GM23248 (cell line): ENCODE measurements at regions not wholly inside any gene's neighbourhood (a gene's known extent, or its start where the extent isn't known, plus 50 kb on each side); places are given as distances from the start of the nearest gene placed in this dataset.

Source experiments
- DNase-seq: peaks from one replicate; pipeline ENCODE4 v3.0.0-alpha.2; 2015
- H2AFZ ChIP-seq: fragments of 200-600 bp; sonication (generic); 2 replicates; pipeline ENCODE4 v1.6.1; 2016; ENCODE audit warnings: antibody characterized with exemption
- H3F3A ChIP-seq: fragments of 200-600 bp; sonication (generic); 2 replicates; pipeline ENCODE4 v1.6.1; 2016; ENCODE audit warnings: mild to moderate bottlenecking, antibody characterized with exemption, mixed run types; ENCODE audit not compliant: insufficient read depth
- H3K27ac ChIP-seq: fragments of 200-600 bp; sonication (generic); 2 replicates; pipeline ENCODE4 v1.5.1; 2016; ENCODE audit warnings: mild to moderate bottlenecking
- H3K27me3 ChIP-seq: fragments of 200-600 bp; sonication (generic); replicated peaks from 2 replicates; pipeline ENCODE4 v1.6.1; 2016; ENCODE audit warnings: mild to moderate bottlenecking; ENCODE audit not compliant: insufficient read depth
- H3K36me3 ChIP-seq: fragments of 200-600 bp; sonication (generic); 2 replicates; pipeline ENCODE4 v1.6.1; 2016; ENCODE audit warnings: low read depth, mild to moderate bottlenecking
- H3K4me1 ChIP-seq: fragments of 200-600 bp; sonication (generic); 2 replicates; pipeline ENCODE4 v1.6.1; 2016; ENCODE audit warnings: mild to moderate bottlenecking; ENCODE audit not compliant: insufficient read depth
- H3K4me2 ChIP-seq: fragments of 200-600 bp; sonication (generic); one replicate; pipeline ENCODE4 v1.6.1; 2016; ENCODE audit warnings: mild to moderate bottlenecking; ENCODE audit not compliant: unreplicated experiment
- H3K4me3 ChIP-seq: fragments of 200-600 bp; sonication (generic); 2 replicates; pipeline ENCODE4 v1.5.1; 2016; ENCODE audit warnings: mild to moderate bottlenecking
- H3K79me2 ChIP-seq: fragments of 200-600 bp; sonication (generic); 2 replicates; pipeline ENCODE4 v1.6.1; 2016; ENCODE audit warnings: mild to moderate bottlenecking; ENCODE audit not compliant: insufficient read depth
- H3K9ac ChIP-seq: fragments of 200-600 bp; sonication (generic); 2 replicates; pipeline ENCODE4 v1.6.1; 2016; ENCODE audit warnings: mild to moderate bottlenecking
- H3K9me2 ChIP-seq: fragments of 200-600 bp; sonication (generic); 2 replicates; pipeline ENCODE4 v1.6.1; 2016; ENCODE audit warnings: mixed run types, mild to moderate bottlenecking, moderate library complexity; ENCODE audit not compliant: insufficient read depth
- H3K9me3 ChIP-seq: fragments of 200-600 bp; sonication (generic); one replicate; pipeline ENCODE4 v1.6.1; 2017; ENCODE audit warnings: low read depth
- H4K20me1 ChIP-seq: fragments of 200-600 bp; sonication (generic); 2 replicates; pipeline ENCODE4 v1.6.0; 2016; ENCODE audit not compliant: insufficient read depth
- EZH2 ChIP-seq: fragments of 200-600 bp; sonication (generic); IDR thresholded peaks from 2 replicates; pipeline ENCODE4 v1.6.1; 2018; ENCODE audit warnings: antibody characterized with exemption, mild to moderate bottlenecking; ENCODE audit not compliant: insufficient read depth, poor library complexity, severe bottlenecking
- EZH2phosphoT487 ChIP-seq: fragments of 200-600 bp; sonication (generic); IDR thresholded peaks from 2 replicates; pipeline ENCODE4 v1.6.1; 2018; ENCODE audit warnings: antibody characterized with exemption, moderate library complexity, mild to moderate bottlenecking, low read depth; ENCODE audit not compliant: insufficient read depth
- WGBS, 2 experiments: methylation state at CpG; one replicate each; pipeline ENCODE4 v1.1.6; 2015 to 2017; ENCODE audit warnings: low lambda C conversion rate in 2 of 2, low coverage in 1 of 2; ENCODE audit errors: missing lambda C conversion rate in 2 of 2; 5-methylcytosine and 5-hydroxymethylcytosine counted together
- in situ Hi-C: fragments of 300-500 bp; cut with MboI; formaldehyde crosslinking; loops from 2 replicates; pipeline ENCODE4 v1.15.0; 2020

DNA sequence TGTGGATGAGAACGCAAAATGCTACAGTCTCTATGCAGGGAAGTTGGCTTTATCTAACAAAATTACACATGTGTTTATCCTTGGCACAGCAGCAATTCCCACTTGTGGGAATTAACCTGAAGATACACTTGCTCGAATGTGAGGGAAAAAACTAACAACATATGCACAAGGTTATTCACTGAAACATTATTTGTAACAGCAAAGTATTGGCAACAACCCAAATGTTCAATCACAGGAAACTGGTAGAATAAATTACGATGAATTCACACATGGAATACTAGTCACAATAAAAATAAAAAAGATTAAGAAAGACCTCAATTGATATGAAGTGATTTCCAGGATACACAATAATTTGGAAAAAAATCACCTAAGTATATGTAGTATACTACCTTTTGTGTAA, 68.1 kb upstream of the OGFRL1 start:
- Histone ChIP-seq H3K36me3 (no peaks in the 10 kb centered on the region), H3K9me3 (no peaks in the 10 kb centered on the region), H3K27ac (no peak overlapping the region), H2AFZ (no peak overlapping the region), H3K79me2 (no peaks in the 10 kb centered on the region), H3K27me3 (no peaks in the 10 kb centered on the region), H3F3A (no peaks in the 10 kb centered on the region), H3K4me3 (no peak overlapping the region), H3K4me1 (no peaks in the 10 kb centered on the region), H3K9me2 (no peaks in the 10 kb centered on the region), H3K9ac (no peak overlapping the region), H4K20me1 (no peaks in the 10 kb centered on the region), H3K4me2 (no peak overlapping the region)
- DNase-seq = no peak
- in situ Hi-C loops = no loop called here
- WGBS, 2 experiments = 88 to 89% methylated on average over 3 of the region's 3 CpGs
- TF ChIP-seq EZH2phosphoT487 = no peak
- no peak for TF ChIP-seq EZH2

DNA sequence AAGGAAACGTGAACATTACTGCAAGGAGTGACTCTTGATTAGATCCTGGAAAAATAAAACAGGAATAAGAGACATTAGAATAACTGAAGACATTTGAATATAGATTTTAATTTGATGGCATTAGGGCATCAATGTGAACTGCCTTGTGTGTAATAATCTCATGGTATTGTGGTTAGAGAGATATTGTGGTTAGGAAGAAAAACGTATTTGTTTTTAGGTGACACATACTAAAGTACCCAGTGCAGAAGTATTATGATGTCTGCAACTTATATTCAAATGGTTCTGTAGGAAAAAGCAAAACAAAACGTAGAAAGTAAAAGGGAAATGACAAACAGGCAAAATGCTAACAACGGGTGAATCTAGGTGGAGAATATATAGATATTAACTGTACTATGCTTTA, 65.9 kb upstream of the OGFRL1 start:
- in situ Hi-C loops = no loop called here
- no peaks in the 10 kb centered on the region for H3K4me1 ChIP-seq
- no peak overlapping the region for H3K4me3 ChIP-seq
- no peak for DNase-seq
- H3K9me3 ChIP-seq = no peaks in the 10 kb centered on the region
- TF ChIP-seq EZH2phosphoT487 = no peak
- TF ChIP-seq EZH2 = no peak
- no peak overlapping the region for H3K4me2 ChIP-seq
- H3K9ac ChIP-seq = no peak overlapping the region
- no peaks in the 10 kb centered on the region for H3K79me2 ChIP-seq
- no peaks in the 10 kb centered on the region for H3F3A ChIP-seq
- no peaks in the 10 kb centered on the region for H3K36me3 ChIP-seq
- no peak overlapping the region for H2AFZ ChIP-seq
- no peaks in the 10 kb centered on the region for H3K27me3 ChIP-seq
- H3K9me2 ChIP-seq = 0 out of 2 replicates have a peak, but pooled peaks cover 3% of the 10 kb centered on the region
- H4K20me1 ChIP-seq = no peaks in the 10 kb centered on the region
- no peak overlapping the region for H3K27ac ChIP-seq
- 77 to 80% methylated on average over 4 of the region's 4 CpGs for WGBS, 2 experiments

DNA sequence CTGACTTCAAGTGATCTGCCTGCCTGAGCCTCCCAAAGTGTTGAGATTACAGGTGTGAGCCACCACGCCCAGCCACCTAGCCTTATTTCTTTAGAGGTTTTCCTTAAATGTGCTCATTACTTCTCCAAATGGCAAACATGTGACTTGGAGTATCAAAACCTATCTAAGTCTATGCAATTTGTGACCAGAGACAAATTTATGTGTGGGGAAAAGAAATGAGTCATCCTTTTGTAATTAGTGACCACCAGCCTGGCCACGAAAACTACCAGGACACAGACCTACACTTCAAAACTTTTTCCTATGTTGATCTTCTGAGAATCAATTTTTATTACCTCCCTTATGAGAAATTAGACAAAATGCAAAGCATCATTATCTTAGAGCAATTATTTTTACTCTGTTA, 64.6 kb upstream of the OGFRL1 start:
- no peak overlapping the region for H2AFZ ChIP-seq
- no peaks in the 10 kb centered on the region for H3K79me2 ChIP-seq
- no peak overlapping the region for H3K4me3 ChIP-seq
- H3K36me3 ChIP-seq = no peaks in the 10 kb centered on the region
- no peak for DNase-seq
- TF ChIP-seq EZH2phosphoT487 (no peak), EZH2 (no peak)
- H3F3A ChIP-seq = no peaks in the 10 kb centered on the region
- in situ Hi-C loops = no loop called here
- H3K9me2 ChIP-seq = 0 out of 2 replicates have a peak, but pooled peaks cover 3% of the 10 kb centered on the region
- no peak overlapping the region for H3K27ac ChIP-seq
- no peaks in the 10 kb centered on the region for H3K9me3 ChIP-seq
- H3K4me1 ChIP-seq = peaks cover 13% of the 10 kb centered on the region
- 74 to 76% methylated on average over 2 of the region's 2 CpGs for WGBS, 2 experiments
- no peak overlapping the region for H3K4me2 ChIP-seq
- no peak overlapping the region for H3K9ac ChIP-seq
- H4K20me1 ChIP-seq = no peaks in the 10 kb centered on the region
- no peaks in the 10 kb centered on the region for H3K27me3 ChIP-seq

DNA sequence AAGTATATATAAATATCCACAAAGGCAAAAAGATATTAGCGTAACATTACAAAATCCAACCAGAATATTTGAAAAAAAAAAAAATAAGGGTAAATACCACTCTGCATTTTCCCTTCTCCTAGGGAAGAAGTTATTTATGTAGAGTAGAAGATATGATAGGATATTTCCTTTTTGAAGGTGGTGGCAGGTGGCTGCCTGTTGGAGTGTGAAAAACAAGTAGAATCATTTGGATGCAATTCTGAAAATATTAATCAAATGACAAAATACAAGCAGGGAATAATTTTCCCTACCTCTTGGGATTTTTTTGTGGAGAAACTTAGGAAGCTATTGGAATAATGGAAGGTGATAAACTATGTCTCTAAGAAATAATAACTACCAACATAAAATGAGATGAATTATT, 62.5 kb upstream of the OGFRL1 start:
- no peaks in the 10 kb centered on the region for H3K36me3 ChIP-seq
- no peaks in the 10 kb centered on the region for H3K9me3 ChIP-seq
- H3K9ac ChIP-seq = no peak overlapping the region
- no peak overlapping the region for H3K27ac ChIP-seq
- H3K4me3 ChIP-seq = no peak overlapping the region
- 0 out of 2 replicates have a peak, but pooled peaks cover 3% of the 10 kb centered on the region for H3K9me2 ChIP-seq
- no peak for DNase-seq
- H2AFZ ChIP-seq = no peak overlapping the region
- no peaks in the 10 kb centered on the region for H4K20me1 ChIP-seq
- H3K4me2 ChIP-seq = no peak overlapping the region
- H3K4me1 ChIP-seq = peaks cover 17% of the 10 kb centered on the region
- no peaks in the 10 kb centered on the region for H3K79me2 ChIP-seq
- in situ Hi-C loops = no loop called here
- no peaks in the 10 kb centered on the region for H3K27me3 ChIP-seq
- TF ChIP-seq EZH2 = no peak
- TF ChIP-seq EZH2phosphoT487 = no peak
- WGBS, 2 experiments = 93 to 100% methylated on average over 1 of the region's 1 CpG
- no peaks in the 10 kb centered on the region for H3F3A ChIP-seq
